Endometrium (tissue), 2 donors: ENCODE measurements at regions not wholly inside any gene's neighbourhood (a gene's known extent, or its start where the extent isn't known, plus 50 kb on each side); places are given as distances from the start of the nearest gene placed in this dataset.

Experiments
- FAIRE-seq: peaks from 2 replicates; lab custom pipeline; 2012; peaks lifted over from hg19 to GRCh38; lab: Jason Lieb, UNC
- donor health status: control.
- donor health status: control.

GRCh38 chr9:13485068-13485596, 205.6 kb upstream of the MPDZ start:
- FAIRE-seq, result no peak

GRCh38 chr9:13484186-13484585, 204.7 kb upstream of the MPDZ start:
- no peak for FAIRE-seq

GRCh38 chr9:13481274-13481673, 201.8 kb upstream of the MPDZ start:
- no peak for FAIRE-seq

- no peak for FAIRE-seq
Observed at GRCh38 chr9:13480693-13481092, 201.2 kb upstream of the MPDZ start.

- FAIRE-seq, result no peak
Observed at GRCh38 chr9:13479096-13479495, 199.6 kb upstream of the MPDZ start.

GRCh38 chr9:13478639-13479038, 199.1 kb upstream of the MPDZ start:
- no peak for FAIRE-seq

- no peak for FAIRE-seq
Observed at GRCh38 chr9:13478160-13478559, 198.7 kb upstream of the MPDZ start.

- FAIRE-seq, result no peak
Observed at GRCh38 chr9:13470836-13471235, 191.3 kb upstream of the MPDZ start.

GRCh38 chr9:13467157-13467556, 187.7 kb upstream of the MPDZ start:
- FAIRE-seq, result no peak

GRCh38 chr9:13461414-13461991, 182.0 kb upstream of the MPDZ start:
- no peak for FAIRE-seq

GRCh38 chr9:13459071-13459470, 179.6 kb upstream of the MPDZ start:
- FAIRE-seq, result no peak

GRCh38 chr9:13457795-13458194, 178.3 kb upstream of the MPDZ start:
- no peak for FAIRE-seq

GRCh38 chr9:13450723-13451122, 171.2 kb upstream of the MPDZ start:
- no peak for FAIRE-seq

- FAIRE-seq, result no peak
Observed at GRCh38 chr9:13448482-13448881, 169.0 kb upstream of the MPDZ start.

- FAIRE-seq, result no peak
Observed at GRCh38 chr9:13447843-13448422, 168.4 kb upstream of the MPDZ start.

- peak; percentile 88 for FAIRE-seq
Observed at GRCh38 chr9:13446938-13447842, 167.7 kb upstream of the MPDZ start.

GRCh38 chr9:13446286-13446937, 166.9 kb upstream of the MPDZ start:
- FAIRE-seq, result no peak

- no peak for FAIRE-seq
Observed at GRCh38 chr9:13445103-13445500, 165.6 kb upstream of the MPDZ start.

- FAIRE-seq, result no peak
Observed at GRCh38 chr9:13444245-13445102, 165.0 kb upstream of the MPDZ start.

- FAIRE-seq, result no peak
Observed at GRCh38 chr9:13443346-13444244, 164.1 kb upstream of the MPDZ start.
